ENCODE measurements at regions not wholly inside any gene's neighbourhood (a gene's known extent, or its start where the extent isn't known, plus 50 kb on each side); places are given as distances from the start of the nearest gene placed in this dataset.

DNA sequence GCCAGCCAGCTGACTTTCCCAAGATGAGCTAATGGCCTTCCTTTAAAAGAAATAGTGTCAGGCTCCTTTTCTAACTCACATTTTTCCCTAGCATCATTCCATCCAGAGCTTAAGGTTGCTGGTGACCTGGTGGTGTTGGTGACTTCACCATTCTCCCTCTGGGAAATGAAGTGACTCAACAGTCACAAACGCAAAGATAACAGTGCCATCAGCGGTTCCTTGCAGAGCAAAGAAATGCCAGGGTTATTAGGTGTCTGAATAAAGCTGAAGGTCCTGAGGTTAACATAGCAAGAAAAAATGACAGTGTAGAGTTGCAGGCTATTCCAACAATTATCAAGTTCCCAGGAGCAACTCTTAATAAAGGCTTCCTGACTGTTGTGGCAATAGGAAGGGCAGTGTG, 111.8 kb upstream of the SLC44A1 start:
- TF ChIP-seq, protein P1, sequence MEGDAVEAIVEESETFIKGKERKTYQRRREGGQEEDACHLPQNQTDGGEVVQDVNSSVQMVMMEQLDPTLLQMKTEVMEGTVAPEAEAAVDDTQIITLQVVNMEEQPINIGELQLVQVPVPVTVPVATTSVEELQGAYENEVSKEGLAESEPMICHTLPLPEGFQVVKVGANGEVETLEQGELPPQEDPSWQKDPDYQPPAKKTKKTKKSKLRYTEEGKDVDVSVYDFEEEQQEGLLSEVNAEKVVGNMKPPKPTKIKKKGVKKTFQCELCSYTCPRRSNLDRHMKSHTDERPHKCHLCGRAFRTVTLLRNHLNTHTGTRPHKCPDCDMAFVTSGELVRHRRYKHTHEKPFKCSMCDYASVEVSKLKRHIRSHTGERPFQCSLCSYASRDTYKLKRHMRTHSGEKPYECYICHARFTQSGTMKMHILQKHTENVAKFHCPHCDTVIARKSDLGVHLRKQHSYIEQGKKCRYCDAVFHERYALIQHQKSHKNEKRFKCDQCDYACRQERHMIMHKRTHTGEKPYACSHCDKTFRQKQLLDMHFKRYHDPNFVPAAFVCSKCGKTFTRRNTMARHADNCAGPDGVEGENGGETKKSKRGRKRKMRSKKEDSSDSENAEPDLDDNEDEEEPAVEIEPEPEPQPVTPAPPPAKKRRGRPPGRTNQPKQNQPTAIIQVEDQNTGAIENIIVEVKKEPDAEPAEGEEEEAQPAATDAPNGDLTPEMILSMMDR (IDR thresholded peaks at IDR 0.05) = no peak
- TF ChIP-seq POLR2A (IDR thresholded peaks at IDR 0.05) = no peak
- H3K27me3 ChIP-seq = no peaks in the 10 kb centered on the region
- WGBS, 4 donors = 49 to 65% (median 53%) methylated on average over 2 of the region's 2 CpGs
- DNase-seq = no peak
- H3K4me3 ChIP-seq = no peak overlapping the region
- H3K36me3 ChIP-seq = no peaks in the 10 kb centered on the region
- intact Hi-C loops (cut with DNase I) = no loop called here
- H3K9me3 ChIP-seq = no peaks in the 10 kb centered on the region
- no peak overlapping the region for H3K27ac ChIP-seq
- no peak for ATAC-seq
- H3K4me1 ChIP-seq = peaks cover 0 to 9% (median under 1%) of the 10 kb centered on the region in 12 donors

DNA sequence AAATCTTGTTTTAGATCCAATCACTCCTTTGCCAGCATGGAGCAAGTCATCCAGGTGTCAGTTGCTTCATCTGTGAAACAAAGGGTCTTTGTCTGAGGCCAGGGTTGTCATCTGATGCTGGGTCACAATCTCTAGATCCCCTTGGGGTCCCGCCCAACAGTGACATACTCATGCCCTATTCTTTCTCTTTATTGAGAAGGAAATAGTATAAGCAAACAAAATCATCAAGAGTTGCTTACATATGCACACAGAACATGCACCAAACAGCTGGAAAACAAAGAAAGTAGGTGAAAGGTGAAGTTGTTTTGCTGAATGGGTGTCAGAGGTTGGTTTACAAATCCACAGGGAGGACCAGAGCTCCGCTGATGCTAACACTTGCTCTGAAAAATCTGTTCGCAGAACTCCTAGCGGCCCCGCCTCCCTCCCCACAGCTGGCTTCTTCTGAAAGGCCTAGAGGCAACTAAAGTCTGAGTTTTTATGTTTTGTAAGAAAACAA, 106.1 kb upstream of the SLC44A1 start:
- Histone ChIP-seq H3K4me3 (no peak overlapping the region), H3K27ac (no peak overlapping the region), H3K9me3 (no peaks in the 10 kb centered on the region), H3K27me3 (no peaks in the 10 kb centered on the region), H3K36me3 (no peaks in the 10 kb centered on the region), H3K4me1 (peaks cover 0 to 27% (median 7%) of the 10 kb centered on the region in 12 donors)
- intact Hi-C loops (cut with DNase I) = no loop called here
- no peak for TF ChIP-seq POLR2A (IDR thresholded peaks at IDR 0.05)
- TF ChIP-seq, protein P1 (IDR thresholded peaks at IDR 0.05) = no peak
- ATAC-seq (peak in 2 of 4 donors; percentile 70 to 80), DNase-seq (peak; percentile 27 to 76 (median 43))
- 62 to 68% (median 65%) methylated on average over 5 of the region's 5 CpGs for WGBS, 4 donors

DNA sequence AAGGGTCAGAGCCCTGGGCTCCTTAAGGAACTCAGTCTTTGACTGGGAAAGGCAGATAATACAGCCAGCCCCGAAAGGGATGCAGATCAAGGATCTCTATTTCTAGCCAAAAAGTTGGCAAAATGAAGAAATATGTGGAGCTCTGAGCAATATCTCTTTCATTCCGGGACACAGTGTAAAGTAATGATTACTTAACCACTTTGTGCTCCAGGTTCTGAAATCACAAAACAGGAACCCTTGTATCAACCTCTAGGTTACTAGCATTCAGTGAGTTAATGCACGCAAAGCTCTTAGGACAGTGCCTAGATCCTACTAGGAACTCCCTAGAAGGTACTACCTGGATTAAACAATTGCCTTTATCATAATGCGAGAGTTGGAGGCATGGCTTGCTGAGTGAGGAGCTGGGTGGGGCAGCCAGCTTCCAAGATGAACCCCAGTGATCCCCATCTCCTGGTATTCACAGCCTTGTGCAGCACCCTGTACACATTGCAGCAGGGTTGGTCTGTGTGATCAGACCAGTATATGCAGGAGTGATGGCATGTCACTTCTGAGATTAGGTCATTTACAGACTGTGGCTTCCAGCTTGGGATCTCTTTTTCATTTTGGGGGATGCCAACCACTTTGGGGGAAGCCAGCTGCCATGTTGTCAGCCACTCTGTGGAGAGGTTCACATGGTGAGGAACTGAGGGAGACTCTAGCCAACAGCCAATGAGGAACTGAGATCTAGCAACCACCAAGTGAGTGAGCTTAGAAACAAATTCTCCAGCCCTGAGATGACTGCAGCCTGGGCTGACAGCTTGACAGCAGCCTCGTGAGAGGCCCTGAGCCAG, 103.1 kb upstream of the SLC44A1 start:
- no peaks in the 10 kb centered on the region for H3K27me3 ChIP-seq
- no peaks in the 10 kb centered on the region for H3K36me3 ChIP-seq
- H3K27ac ChIP-seq = peak overlapping the region in 1 of 12 donors; percentile 64
- no peaks in the 10 kb centered on the region for H3K9me3 ChIP-seq
- DNase-seq (peak in 1 of 5 donors; percentile 38), ATAC-seq (peak in 3 of 4 donors; percentile 55 to 80 (median 63))
- WGBS, 4 donors = 70 to 78% (median 74%) methylated on average over 5 of the region's 5 CpGs
- no peak overlapping the region for H3K4me3 ChIP-seq
- H3K4me1 ChIP-seq = peaks cover 0 to 37% (median 7%) of the 10 kb centered on the region in 12 donors
- TF ChIP-seq, protein P1 (IDR thresholded peaks at IDR 0.05) = no peak
- TF ChIP-seq POLR2A (IDR thresholded peaks at IDR 0.05) = no peak
- intact Hi-C loops (cut with DNase I) = loop anchor here in 2 of 10 donors (5.0 to 10.0 kb wide), 2 partner anchors 177 to 214 kb away; partner anchors contain the start of gene ABCA1 (in 1 of the 2)

DNA sequence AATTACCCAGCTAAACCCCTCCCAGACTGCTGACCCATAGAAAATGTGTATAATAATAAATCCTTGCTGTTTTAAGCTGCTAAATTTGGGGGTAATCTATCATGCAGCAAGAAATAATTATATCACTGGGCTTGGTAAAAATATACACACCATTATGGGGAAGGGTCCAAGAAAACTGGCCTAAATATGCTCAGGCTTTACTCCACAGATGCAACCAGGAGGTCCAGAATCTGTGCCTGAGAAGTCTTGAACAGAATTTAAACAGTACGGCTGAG, 102.5 kb upstream of the SLC44A1 start:
- peak overlapping the region in 1 of 12 donors; percentile 64 for H3K27ac ChIP-seq
- H3K4me1 ChIP-seq = peaks cover 0 to 37% (median 7%) of the 10 kb centered on the region in 12 donors
- intact Hi-C loops (cut with DNase I) = loop anchor here in 2 of 10 donors (5.0 to 10.0 kb wide), 2 partner anchors 177 to 215 kb away; partner anchors contain the start of gene ABCA1 (in 1 of the 2)

More for the DNA sequence above, 102.5 kb upstream of the SLC44A1 start:
- ATAC-seq (no peak), DNase-seq (no peak)
- TF ChIP-seq, protein P1 (IDR thresholded peaks at IDR 0.05) = no peak
- TF ChIP-seq POLR2A (IDR thresholded peaks at IDR 0.05) = no peak
- Histone ChIP-seq H3K27me3 (no peaks in the 10 kb centered on the region), H3K36me3 (no peaks in the 10 kb centered on the region), H3K4me3 (no peak overlapping the region), H3K9me3 (no peaks in the 10 kb centered on the region)
- WGBS, 4 donors = 75 to 90% (median 83%) methylated on average over 1 of the region's 1 CpG

Measured in heart left ventricle (tissue), 16 donors.